ENCODE measurements at regions not wholly inside any gene's neighbourhood (a gene's known extent, or its start where the extent isn't known, plus 50 kb on each side); places are given as distances from the start of the nearest gene placed in this dataset.

DNA sequence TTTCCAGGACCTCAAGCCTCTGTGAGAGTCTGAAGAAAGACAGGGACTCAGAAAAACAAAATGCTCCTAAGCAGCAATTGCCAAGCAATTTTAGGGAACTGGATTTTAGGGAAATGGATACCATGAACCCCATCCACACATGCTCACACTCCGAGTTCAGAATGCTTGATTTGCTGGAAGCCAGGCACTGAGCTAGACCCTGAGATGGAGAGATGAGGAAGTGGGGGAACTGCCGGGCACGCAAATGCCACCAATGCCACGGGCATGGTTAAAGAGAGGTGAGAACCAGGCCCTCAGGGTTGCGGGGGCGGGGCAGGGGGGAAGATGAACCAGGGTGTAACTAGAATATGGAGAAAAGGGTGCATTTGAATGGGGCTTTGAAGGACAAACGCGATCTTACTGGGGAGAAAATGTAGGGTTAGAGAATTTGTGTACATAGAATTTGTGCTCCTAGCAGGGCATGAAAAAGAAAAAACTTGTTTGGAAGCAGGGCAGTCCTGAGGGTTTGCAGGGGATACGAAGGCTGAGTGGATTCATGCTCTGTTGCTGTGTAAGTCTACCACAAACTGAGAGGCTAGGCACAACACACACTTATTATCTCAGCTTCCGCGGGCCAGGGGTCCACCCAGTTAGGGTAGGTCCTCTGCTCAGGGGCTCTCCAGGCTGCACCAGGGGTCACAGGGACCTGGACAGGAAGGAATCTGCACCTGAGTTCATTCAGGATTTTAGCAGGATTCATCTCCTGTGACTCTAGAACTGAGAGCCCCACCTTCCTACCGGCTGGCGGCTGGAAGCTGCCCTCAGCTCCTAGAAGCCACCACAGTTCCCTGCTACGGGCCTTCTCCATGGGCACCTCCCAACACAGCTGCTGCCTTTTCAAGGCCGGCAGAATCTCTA lies 108.0 kb downstream of the SNX5 start (continued):
- no peak for TF ChIP-seq ZNF276 (CRISPR knock-in tag; IDR thresholded peaks at IDR 0.05; ENCODE audit: low read depth)
- TF ChIP-seq CHD4 (IDR thresholded peaks at IDR 0.05; ENCODE audit: borderline replicate concordance, low read length): no peak
- TF ChIP-seq MAZ (IDR thresholded peaks at IDR 0.05; ENCODE audit: borderline replicate concordance, low read depth, low read length): no peak
- no peak for TF ChIP-seq MAZ (CRISPR knock-in tag; IDR thresholded peaks at IDR 0.05; ENCODE audit: low read depth)
- no peak for TF ChIP-seq ZNF7 (CRISPR knock-in tag; IDR thresholded peaks at IDR 0.05)
- no peak for TF ChIP-seq ZNF253 (CRISPR knock-in tag; IDR thresholded peaks at IDR 0.05; ENCODE audit: borderline replicate concordance)
- TF ChIP-seq CREB1 (IDR thresholded peaks at IDR 0.05): no peak
- no peak for TF ChIP-seq CREB1 (CRISPR knock-in tag; IDR thresholded peaks at IDR 0.05)
- TF ChIP-seq TAF15 (IDR thresholded peaks at IDR 0.05; ENCODE audit: low read depth, low read length, poor library complexity, severe bottlenecking): no peak
- no peak for TF ChIP-seq CC2D1A (CRISPR knock-in tag; IDR thresholded peaks at IDR 0.05)
- no peak for TF ChIP-seq NCOA1 (CRISPR knock-in tag; IDR thresholded peaks at IDR 0.05)
- TF ChIP-seq SMAD1 (CRISPR knock-in tag; IDR thresholded peaks at IDR 0.05; ENCODE audit: borderline replicate concordance, low read depth): no peak
- TF ChIP-seq ZNF570 (CRISPR knock-in tag; IDR thresholded peaks at IDR 0.05; ENCODE audit: borderline replicate concordance): no peak
- TF ChIP-seq ZNF577 (CRISPR knock-in tag; IDR thresholded peaks at IDR 0.05; ENCODE audit: borderline replicate concordance, low read depth): no peak
- no peak for TF ChIP-seq ZIK1 (CRISPR knock-in tag; IDR thresholded peaks at IDR 0.05; ENCODE audit: borderline replicate concordance, low read depth)
- no peak for TF ChIP-seq ZNF3 (CRISPR knock-in tag; IDR thresholded peaks at IDR 0.05)
- no peak for TF ChIP-seq ATF2 (CRISPR knock-in tag; IDR thresholded peaks at IDR 0.05)
- TF ChIP-seq E2F1 (CRISPR knock-in tag; IDR thresholded peaks at IDR 0.05): no peak
- TF ChIP-seq RFXAP (CRISPR knock-in tag; IDR thresholded peaks at IDR 0.05; ENCODE audit: borderline replicate concordance): no peak
- no peak for TF ChIP-seq ZMYM3 (CRISPR knock-in tag; IDR thresholded peaks at IDR 0.05)
- TF ChIP-seq HNF4G (IDR thresholded peaks at IDR 0.05; ENCODE audit: borderline replicate concordance, low read depth, low read length): peak; percentile 12; the same call in 1 of the 2 replicates
- TF ChIP-seq HNF4G (CRISPR knock-in tag; IDR thresholded peaks at IDR 0.05; ENCODE audit: borderline replicate concordance, low read depth): no peak
- TF ChIP-seq ETV6 (CRISPR knock-in tag; conservative IDR thresholded peaks at IDR 0.05): no peak
- TF ChIP-seq ESRRA (CRISPR knock-in tag; IDR thresholded peaks at IDR 0.05; ENCODE audit: low read depth): no peak
- TF ChIP-seq, protein P1, sequence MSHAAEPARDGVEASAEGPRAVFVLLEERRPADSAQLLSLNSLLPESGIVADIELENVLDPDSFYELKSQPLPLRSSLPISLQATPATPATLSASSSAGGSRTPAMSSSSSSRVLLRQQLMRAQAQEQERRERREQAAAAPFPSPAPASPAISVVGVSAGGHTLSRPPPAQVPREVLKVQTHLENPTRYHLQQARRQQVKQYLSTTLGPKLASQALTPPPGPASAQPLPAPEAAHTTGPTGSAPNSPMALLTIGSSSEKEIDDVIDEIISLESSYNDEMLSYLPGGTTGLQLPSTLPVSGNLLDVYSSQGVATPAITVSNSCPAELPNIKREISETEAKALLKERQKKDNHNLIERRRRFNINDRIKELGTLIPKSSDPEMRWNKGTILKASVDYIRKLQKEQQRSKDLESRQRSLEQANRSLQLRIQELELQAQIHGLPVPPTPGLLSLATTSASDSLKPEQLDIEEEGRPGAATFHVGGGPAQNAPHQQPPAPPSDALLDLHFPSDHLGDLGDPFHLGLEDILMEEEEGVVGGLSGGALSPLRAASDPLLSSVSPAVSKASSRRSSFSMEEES (CRISPR knock-in tag; IDR thresholded peaks at IDR 0.05): no peak
- 0 out of 2 replicates have a peak, but pooled peaks have one; percentile 29 for TF ChIP-seq ZNF160 (CRISPR knock-in tag; IDR thresholded peaks at IDR 0.05)

Data from HepG2 (cell line).